A673 (cell line): ENCODE measurements at regions not wholly inside any gene's neighbourhood (a gene's known extent, or its start where the extent isn't known, plus 50 kb on each side); places are given as distances from the start of the nearest gene placed in this dataset.

Source experiments
- BruUV-seq: library from RNA; stranded (reverse); fragments of 400-500 nt; replicated peaks from 2 replicates; lab custom pipeline; 2021; lab: Mats Ljungman, UMichigan
- CTCF ChIA-PET: fragments of 300-600 bp; sonication (Branson Sonifier 250); formaldehyde crosslinking; loops from one replicate; lab custom pipeline; 2022; ENCODE audit warnings: antibody characterized with exemption; lab: Charles Lee
- POLR2A ChIA-PET: fragments of 300-600 bp; sonication (Branson Sonifier 250); formaldehyde crosslinking; loops from one replicate; lab custom pipeline; 2022; ENCODE audit warnings: antibody characterized with exemption; ENCODE audit not compliant: low non-redundant PET; lab: Charles Lee
- DNase-seq: peaks from one replicate; pipeline ENCODE4 v3.0.0-alpha.2; 2015; ENCODE audit warnings: low spot score
- H3K27ac ChIP-seq: fragments of 200-600 bp; sonication (generic); 2 replicates; pipeline ENCODE4 v1.5.1; 2016; ENCODE audit warnings: mixed run types, low read depth, mild to moderate bottlenecking, mixed read lengths, antibody characterized with exemption, low read length; ENCODE audit not compliant: poor library complexity, severe bottlenecking
- H3K27me3 ChIP-seq: fragments of 200-600 bp; sonication (generic); replicated peaks from 2 replicates; pipeline ENCODE4 v1.6.1; 2017; ENCODE audit warnings: mixed run types, low read depth, mild to moderate bottlenecking, mixed read lengths, antibody characterized with exemption, low read length; ENCODE audit not compliant: insufficient read depth, poor library complexity
- H3K36me3 ChIP-seq: fragments of 200-600 bp; sonication (generic); 2 replicates; pipeline ENCODE4 v1.6.1; 2016; ENCODE audit warnings: mixed run types, mild to moderate bottlenecking, mixed read lengths, antibody characterized with exemption, low read length; ENCODE audit not compliant: insufficient read depth, poor library complexity, severe bottlenecking
- H3K4me1 ChIP-seq: fragments of 200-600 bp; sonication (generic); 2 replicates; pipeline ENCODE4 v1.6.1; 2017; ENCODE audit warnings: mixed run types, mild to moderate bottlenecking, mixed read lengths, antibody characterized with exemption, low read length; ENCODE audit not compliant: insufficient read depth, poor library complexity, severe bottlenecking
- H3K4me3 ChIP-seq: fragments of 200-600 bp; sonication (generic); 2 replicates; pipeline ENCODE4 v1.5.1; 2016; ENCODE audit warnings: low read depth, mixed run types, mild to moderate bottlenecking, mixed read lengths, low read length; ENCODE audit not compliant: poor library complexity, severe bottlenecking
- H3K9me3 ChIP-seq: fragments of 200-600 bp; sonication (generic); 2 replicates; pipeline ENCODE4 v1.6.1; 2016; ENCODE audit warnings: mixed run types, low read depth, mild to moderate bottlenecking, mixed read lengths, antibody characterized with exemption, low read length; ENCODE audit not compliant: poor library complexity, severe bottlenecking
- CTCF ChIP-seq: fragments of 300-800, 200-600 bp; sonication (generic); conservative IDR thresholded peaks from 2 replicates; pipeline ENCODE4 v1.5.1; 2017; ENCODE audit warnings: low read depth, mild to moderate bottlenecking, antibody characterized with exemption, low read length, moderate library complexity, mixed read lengths
- EZH2 ChIP-seq: fragments of 200-600 bp; sonication (generic); IDR thresholded peaks from 2 replicates; pipeline ENCODE4 v1.6.1; 2017; ENCODE audit warnings: borderline replicate concordance, low read depth, mild to moderate bottlenecking, mixed read lengths, antibody characterized with exemption, low read length; ENCODE audit not compliant: poor library complexity, severe bottlenecking
- intact Hi-C: fragments of 100-400 bp; cut with micrococcal nuclease; formaldehyde crosslinking; loops from one replicate; pipeline ENCODE4 v1.10.0; 2022; ENCODE audit not compliant: unreplicated experiment

- POLR2A ChIA-PET: no interaction called here
- peaks cover 23% of the 10 kb centered on the region for H3K4me1 ChIP-seq
- H3K27ac ChIP-seq: no peak overlapping the region
- H3K9me3 ChIP-seq: no peaks in the 10 kb centered on the region
- H3K36me3 ChIP-seq: peaks cover 60% of the 10 kb centered on the region
- intact Hi-C loops: no loop called here
- DNase-seq: no peak
- no peak overlapping the region for H3K4me3 ChIP-seq
- no peaks in the 10 kb centered on the region for H3K27me3 ChIP-seq
- CTCF ChIA-PET: no interaction called here
- no TSS peak for BruUV-seq
- TF ChIP-seq CTCF (no peak), EZH2 (no peak)
Measured at GRCh38 chr12:124420041-124420995, 125.4 kb downstream of the RFLNA start.

GRCh38 chr12:124419292-124420040, 124.6 kb downstream of the RFLNA start:
- BruUV-seq: no TSS peak
- intact Hi-C loops: no loop called here
- POLR2A ChIA-PET: no interaction called here
- Histone ChIP-seq H3K9me3 (no peaks in the 10 kb centered on the region), H3K36me3 (peaks cover 53% of the 10 kb centered on the region), H3K27ac (peak overlapping the region; percentile 21), H3K4me3 (no peak overlapping the region), H3K4me1 (peaks cover 22% of the 10 kb centered on the region), H3K27me3 (no peaks in the 10 kb centered on the region)
- CTCF ChIA-PET: no interaction called here
- TF ChIP-seq CTCF (no peak), EZH2 (no peak)
- peak; percentile 27 for DNase-seq

GRCh38 chr12:124418791-124419190, 123.9 kb downstream of the RFLNA start:
- peaks cover 48% of the 10 kb centered on the region for H3K36me3 ChIP-seq
- no peak for DNase-seq
- H3K27me3 ChIP-seq: no peaks in the 10 kb centered on the region
- no peak for TF ChIP-seq EZH2
- TF ChIP-seq CTCF: no peak
- peaks cover 15% of the 10 kb centered on the region for H3K4me1 ChIP-seq
- CTCF ChIA-PET: no interaction called here
- no peaks in the 10 kb centered on the region for H3K9me3 ChIP-seq
- no TSS peak for BruUV-seq
- intact Hi-C loops: no loop called here
- H3K27ac ChIP-seq: no peak overlapping the region
- POLR2A ChIA-PET: no interaction called here
- no peak overlapping the region for H3K4me3 ChIP-seq
